WTC11 (cell line): ENCODE measurements at regions not wholly inside any gene's neighbourhood (a gene's known extent, or its start where the extent isn't known, plus 50 kb on each side); places are given as distances from the start of the nearest gene placed in this dataset.

Source experiments
- CBFB ChIP-seq: sonication (generic); formaldehyde crosslinking; IDR thresholded peaks from 2 replicates; pipeline ENCODE4 v1.8.1; 2022; ENCODE audit warnings: mild to moderate bottlenecking, low read depth, missing genetic modification reagents
- ESRRA ChIP-seq: sonication (generic); formaldehyde crosslinking; IDR thresholded peaks from 2 replicates; pipeline ENCODE4 v1.8.1; 2022; ENCODE audit warnings: mild to moderate bottlenecking, missing genetic modification reagents, borderline replicate concordance
- FOXK1 ChIP-seq: sonication (generic); formaldehyde crosslinking; IDR thresholded peaks from 2 replicates; pipeline ENCODE4 v1.8.0; 2022; ENCODE audit warnings: mild to moderate bottlenecking, moderate library complexity, missing genetic modification reagents
- GABPB1 ChIP-seq: sonication (generic); formaldehyde crosslinking; IDR thresholded peaks from 2 replicates; pipeline ENCODE4 v1.8.1; 2023; ENCODE audit warnings: mild to moderate bottlenecking, missing genetic modification reagents
- ZNF317 ChIP-seq: sonication (generic); formaldehyde crosslinking; IDR thresholded peaks from 2 replicates; pipeline ENCODE4 v1.8.1; 2023; ENCODE audit warnings: low read depth, mild to moderate bottlenecking, moderate library complexity, missing genetic modification reagents, borderline replicate concordance
- TF ChIP-seq, protein P1 (sequence below): fragments of 200-600 bp; IDR thresholded peaks from 2 replicates; pipeline ENCODE4 v1.8.0; 2022; ENCODE audit warnings: antibody characterized with exemption
- TF ChIP-seq, protein P2 (sequence below): sonication (generic); formaldehyde crosslinking; IDR thresholded peaks from 2 replicates; pipeline ENCODE4 v1.8.0; 2023; ENCODE audit warnings: missing genetic modification reagents
- TF ChIP-seq, protein P3 (sequence below): sonication (generic); formaldehyde crosslinking; IDR thresholded peaks from 2 replicates; pipeline ENCODE4 v1.8.1; 2023; ENCODE audit warnings: mild to moderate bottlenecking, missing genetic modification reagents
- TF ChIP-seq, protein P4 (sequence below): sonication (generic); formaldehyde crosslinking; IDR thresholded peaks from 2 replicates; pipeline ENCODE4 v1.8.1; 2023; ENCODE audit warnings: mild to moderate bottlenecking, missing genetic modification reagents, borderline replicate concordance
- TF ChIP-seq, protein P5 (sequence below): sonication (generic); formaldehyde crosslinking; IDR thresholded peaks from 2 replicates; pipeline ENCODE4 v1.8.1; 2023; ENCODE audit warnings: mild to moderate bottlenecking, missing genetic modification reagents, moderate library complexity
- TF ChIP-seq, protein P6 (sequence below): sonication (generic); formaldehyde crosslinking; IDR thresholded peaks from 2 replicates; pipeline ENCODE4 v1.8.0; 2022; ENCODE audit warnings: mild to moderate bottlenecking, missing genetic modification reagents
- TF ChIP-seq, protein P7 (sequence below): fragments of 250-450 bp; sonication (Bioruptor Pico); conservative IDR thresholded peaks from 2 replicates; pipeline ENCODE4 v1.9.0; 2021; ENCODE audit warnings: mild to moderate bottlenecking

DNA sequence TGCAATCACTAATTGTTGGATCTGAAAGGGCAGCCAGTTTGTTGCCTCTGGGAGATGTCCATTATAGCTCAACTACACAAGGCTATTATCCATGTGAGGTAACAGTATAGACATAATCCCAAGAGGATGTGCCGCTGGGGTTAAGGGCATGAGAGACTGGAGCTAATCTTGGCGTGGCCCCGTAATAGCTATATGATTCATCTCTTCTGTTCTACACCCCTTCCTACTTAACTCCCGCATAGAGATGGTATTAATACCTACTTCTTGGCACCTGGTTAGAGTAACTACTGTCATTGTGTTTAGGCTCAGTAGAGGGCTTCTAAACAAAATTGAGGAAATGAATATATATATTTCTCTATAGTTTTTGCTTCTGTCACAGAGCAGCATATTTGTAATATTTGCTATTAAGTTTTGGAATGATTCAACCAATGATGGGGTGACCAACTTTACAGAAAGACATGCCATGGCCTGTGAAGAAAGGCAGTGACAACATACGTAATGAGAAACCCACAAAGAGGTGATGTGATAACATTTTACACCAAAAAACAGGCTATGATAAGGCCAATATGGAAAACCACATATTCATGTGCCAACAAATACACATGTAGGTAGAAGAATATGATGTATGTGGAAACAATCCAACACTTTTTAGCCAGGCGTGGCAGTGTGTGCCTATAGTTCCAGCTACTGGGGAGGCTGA, 76.8 kb upstream of the DPH6 start:
- TF ChIP-seq, protein P1, sequence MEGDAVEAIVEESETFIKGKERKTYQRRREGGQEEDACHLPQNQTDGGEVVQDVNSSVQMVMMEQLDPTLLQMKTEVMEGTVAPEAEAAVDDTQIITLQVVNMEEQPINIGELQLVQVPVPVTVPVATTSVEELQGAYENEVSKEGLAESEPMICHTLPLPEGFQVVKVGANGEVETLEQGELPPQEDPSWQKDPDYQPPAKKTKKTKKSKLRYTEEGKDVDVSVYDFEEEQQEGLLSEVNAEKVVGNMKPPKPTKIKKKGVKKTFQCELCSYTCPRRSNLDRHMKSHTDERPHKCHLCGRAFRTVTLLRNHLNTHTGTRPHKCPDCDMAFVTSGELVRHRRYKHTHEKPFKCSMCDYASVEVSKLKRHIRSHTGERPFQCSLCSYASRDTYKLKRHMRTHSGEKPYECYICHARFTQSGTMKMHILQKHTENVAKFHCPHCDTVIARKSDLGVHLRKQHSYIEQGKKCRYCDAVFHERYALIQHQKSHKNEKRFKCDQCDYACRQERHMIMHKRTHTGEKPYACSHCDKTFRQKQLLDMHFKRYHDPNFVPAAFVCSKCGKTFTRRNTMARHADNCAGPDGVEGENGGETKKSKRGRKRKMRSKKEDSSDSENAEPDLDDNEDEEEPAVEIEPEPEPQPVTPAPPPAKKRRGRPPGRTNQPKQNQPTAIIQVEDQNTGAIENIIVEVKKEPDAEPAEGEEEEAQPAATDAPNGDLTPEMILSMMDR, result no peak
- TF ChIP-seq, protein P2, sequence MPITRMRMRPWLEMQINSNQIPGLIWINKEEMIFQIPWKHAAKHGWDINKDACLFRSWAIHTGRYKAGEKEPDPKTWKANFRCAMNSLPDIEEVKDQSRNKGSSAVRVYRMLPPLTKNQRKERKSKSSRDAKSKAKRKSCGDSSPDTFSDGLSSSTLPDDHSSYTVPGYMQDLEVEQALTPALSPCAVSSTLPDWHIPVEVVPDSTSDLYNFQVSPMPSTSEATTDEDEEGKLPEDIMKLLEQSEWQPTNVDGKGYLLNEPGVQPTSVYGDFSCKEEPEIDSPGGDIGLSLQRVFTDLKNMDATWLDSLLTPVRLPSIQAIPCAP (CRISPR knock-in tag), result no peak
- TF ChIP-seq, protein P3, sequence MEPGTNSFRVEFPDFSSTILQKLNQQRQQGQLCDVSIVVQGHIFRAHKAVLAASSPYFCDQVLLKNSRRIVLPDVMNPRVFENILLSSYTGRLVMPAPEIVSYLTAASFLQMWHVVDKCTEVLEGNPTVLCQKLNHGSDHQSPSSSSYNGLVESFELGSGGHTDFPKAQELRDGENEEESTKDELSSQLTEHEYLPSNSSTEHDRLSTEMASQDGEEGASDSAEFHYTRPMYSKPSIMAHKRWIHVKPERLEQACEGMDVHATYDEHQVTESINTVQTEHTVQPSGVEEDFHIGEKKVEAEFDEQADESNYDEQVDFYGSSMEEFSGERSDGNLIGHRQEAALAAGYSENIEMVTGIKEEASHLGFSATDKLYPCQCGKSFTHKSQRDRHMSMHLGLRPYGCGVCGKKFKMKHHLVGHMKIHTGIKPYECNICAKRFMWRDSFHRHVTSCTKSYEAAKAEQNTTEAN (CRISPR knock-in tag), result no peak
- TF ChIP-seq GABPB1 (no peak), ESRRA (no peak), ZNF317 (CRISPR knock-in tag) (no peak), FOXK1 (no peak), CBFB (CRISPR knock-in tag) (no peak)
- TF ChIP-seq, protein P4, sequence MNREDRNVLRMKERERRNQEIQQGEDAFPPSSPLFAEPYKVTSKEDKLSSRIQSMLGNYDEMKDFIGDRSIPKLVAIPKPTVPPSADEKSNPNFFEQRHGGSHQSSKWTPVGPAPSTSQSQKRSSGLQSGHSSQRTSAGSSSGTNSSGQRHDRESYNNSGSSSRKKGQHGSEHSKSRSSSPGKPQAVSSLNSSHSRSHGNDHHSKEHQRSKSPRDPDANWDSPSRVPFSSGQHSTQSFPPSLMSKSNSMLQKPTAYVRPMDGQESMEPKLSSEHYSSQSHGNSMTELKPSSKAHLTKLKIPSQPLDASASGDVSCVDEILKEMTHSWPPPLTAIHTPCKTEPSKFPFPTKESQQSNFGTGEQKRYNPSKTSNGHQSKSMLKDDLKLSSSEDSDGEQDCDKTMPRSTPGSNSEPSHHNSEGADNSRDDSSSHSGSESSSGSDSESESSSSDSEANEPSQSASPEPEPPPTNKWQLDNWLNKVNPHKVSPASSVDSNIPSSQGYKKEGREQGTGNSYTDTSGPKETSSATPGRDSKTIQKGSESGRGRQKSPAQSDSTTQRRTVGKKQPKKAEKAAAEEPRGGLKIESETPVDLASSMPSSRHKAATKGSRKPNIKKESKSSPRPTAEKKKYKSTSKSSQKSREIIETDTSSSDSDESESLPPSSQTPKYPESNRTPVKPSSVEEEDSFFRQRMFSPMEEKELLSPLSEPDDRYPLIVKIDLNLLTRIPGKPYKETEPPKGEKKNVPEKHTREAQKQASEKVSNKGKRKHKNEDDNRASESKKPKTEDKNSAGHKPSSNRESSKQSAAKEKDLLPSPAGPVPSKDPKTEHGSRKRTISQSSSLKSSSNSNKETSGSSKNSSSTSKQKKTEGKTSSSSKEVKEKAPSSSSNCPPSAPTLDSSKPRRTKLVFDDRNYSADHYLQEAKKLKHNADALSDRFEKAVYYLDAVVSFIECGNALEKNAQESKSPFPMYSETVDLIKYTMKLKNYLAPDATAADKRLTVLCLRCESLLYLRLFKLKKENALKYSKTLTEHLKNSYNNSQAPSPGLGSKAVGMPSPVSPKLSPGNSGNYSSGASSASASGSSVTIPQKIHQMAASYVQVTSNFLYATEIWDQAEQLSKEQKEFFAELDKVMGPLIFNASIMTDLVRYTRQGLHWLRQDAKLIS (CRISPR knock-in tag), result no peak
- TF ChIP-seq, protein P5, sequence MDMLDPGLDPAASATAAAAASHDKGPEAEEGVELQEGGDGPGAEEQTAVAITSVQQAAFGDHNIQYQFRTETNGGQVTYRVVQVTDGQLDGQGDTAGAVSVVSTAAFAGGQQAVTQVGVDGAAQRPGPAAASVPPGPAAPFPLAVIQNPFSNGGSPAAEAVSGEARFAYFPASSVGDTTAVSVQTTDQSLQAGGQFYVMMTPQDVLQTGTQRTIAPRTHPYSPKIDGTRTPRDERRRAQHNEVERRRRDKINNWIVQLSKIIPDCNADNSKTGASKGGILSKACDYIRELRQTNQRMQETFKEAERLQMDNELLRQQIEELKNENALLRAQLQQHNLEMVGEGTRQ (CRISPR knock-in tag), result no peak
- TF ChIP-seq, protein P6, sequence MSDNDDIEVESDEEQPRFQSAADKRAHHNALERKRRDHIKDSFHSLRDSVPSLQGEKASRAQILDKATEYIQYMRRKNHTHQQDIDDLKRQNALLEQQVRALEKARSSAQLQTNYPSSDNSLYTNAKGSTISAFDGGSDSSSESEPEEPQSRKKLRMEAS, result no peak
- TF ChIP-seq, protein P7, sequence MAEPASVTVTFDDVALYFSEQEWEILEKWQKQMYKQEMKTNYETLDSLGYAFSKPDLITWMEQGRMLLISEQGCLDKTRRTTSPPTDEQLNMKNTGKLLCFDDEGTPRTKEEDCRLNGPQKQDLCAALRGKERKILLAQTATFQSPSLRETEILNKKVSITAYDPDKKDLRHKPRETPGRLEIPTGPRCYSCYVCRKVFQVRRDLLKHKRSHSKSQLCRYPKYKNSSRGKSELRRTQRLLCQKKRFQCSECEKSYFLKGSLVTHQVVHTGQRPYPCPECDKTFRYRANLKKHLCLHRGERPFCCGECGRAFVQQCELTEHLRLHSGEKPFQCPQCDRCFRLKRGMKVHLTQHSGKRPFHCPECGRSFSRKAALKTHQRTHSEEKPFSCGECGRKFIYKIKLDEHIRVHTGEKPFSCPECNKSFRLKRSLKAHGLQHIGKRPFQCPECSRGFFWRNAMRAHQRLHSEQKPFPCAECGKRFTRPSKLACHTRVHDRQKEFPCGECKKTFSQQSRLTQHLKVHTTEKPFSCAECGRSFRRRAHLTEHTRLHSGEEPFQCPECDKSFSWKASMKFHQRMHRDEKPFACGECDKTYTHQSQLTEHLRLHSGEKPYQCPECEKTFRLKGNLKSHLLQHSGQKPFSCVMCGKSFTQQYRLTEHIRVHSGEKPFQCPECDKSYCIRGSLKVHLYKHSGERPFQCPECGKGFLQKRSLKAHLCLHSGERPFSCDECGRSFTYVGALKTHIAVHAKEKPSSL (CRISPR knock-in tag), result no peak
